NCI-H526 (cell line): ENCODE measurements at regions not wholly inside any gene's neighbourhood (a gene's known extent, or its start where the extent isn't known, plus 50 kb on each side); places are given as distances from the start of the nearest gene placed in this dataset.

ENCODE experiments used
- DNase-seq, 2 experiments: peaks; one replicate each; lab custom pipeline; 2025; lab: John Stamatoyannopoulos, UW

GRCh38 chr1:90200646-90201205, 205.8 kb downstream of the ZNF326 start:
- no peak for DNase-seq

DNA sequence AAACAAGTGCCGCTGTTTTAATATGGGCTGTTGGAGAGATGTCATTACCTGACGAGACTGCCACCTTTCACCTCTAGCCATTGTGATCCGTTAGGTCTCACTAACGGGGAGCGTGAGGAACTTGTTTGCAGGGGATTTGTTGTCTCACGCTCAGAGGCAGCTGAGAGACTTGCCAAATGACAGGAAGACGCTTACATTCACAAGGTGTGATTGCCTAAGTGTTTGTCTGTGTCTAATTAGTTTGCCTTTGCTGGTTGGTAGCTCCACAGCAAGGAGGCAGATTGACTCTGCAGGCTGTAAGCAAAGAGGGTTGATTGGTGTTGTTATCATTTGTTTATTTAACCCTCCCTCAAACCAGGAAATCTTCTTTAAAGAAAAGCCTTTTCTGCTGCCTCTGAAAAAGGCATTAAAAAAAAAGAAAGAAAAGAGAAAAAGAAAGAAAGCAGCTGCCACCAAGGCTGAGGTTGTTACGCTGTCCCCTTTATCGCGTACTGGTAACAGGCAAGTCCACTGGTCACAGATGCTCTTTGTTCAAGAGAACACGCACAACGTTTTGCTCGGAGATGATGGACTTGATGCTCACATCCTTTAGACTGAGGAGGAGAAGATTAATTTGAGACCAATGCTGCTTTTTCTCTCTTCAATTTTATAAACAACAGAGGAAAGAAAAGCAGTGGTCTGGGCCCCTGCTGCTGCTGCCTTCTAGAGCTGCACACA, 203.9 kb downstream of the ZNF326 start:
- DNase-seq: no peak

DNA sequence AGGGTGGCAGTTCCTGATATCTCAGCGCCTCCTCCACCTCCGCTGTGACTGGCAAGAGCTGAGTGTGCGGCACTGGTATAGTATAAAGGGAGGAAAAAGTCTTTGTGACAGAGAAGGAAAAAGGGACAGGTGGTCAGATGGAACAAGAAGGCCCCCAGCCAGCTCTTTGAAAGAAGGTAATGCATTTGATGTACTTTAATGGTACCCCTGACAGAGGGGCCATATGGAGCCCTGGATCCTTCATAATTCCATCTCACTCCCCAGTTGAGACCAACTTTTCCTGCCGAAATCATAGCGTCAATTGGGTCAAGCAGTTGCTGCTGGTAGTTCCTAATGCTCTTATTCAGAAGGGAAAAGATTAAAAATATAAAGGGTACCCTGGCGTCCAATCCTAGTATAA, 198.2 kb downstream of the ZNF326 start:
- no peak for DNase-seq

GRCh38 chr1:90192408-90192807, 197.5 kb downstream of the ZNF326 start:
- peak in 1 of 2 experiments; percentile 25 for DNase-seq

DNA sequence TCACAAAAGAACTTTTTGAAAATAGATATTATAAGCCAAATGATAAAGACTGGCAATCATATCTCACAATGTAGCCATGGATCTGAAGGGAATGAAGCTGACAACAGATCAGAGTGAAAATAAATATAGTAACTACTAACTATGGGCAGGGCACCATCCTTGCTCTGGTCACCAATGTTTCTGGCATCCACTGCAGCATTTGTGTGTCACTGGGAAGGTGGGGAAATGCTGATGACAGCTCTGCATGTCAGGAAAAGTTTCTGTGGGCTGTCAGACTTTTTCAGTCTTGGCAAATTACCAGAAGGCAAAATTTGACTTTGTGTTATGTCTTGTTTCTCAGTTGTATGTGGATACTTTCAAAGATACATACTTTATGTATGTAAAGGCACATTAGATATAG, 195.6 kb downstream of the ZNF326 start:
- DNase-seq: no peak

GRCh38 chr1:90189889-90190288, 195.0 kb downstream of the ZNF326 start:
- DNase-seq: no peak

GRCh38 chr1:90187323-90187585, 192.3 kb downstream of the ZNF326 start:
- no peak for DNase-seq

DNA sequence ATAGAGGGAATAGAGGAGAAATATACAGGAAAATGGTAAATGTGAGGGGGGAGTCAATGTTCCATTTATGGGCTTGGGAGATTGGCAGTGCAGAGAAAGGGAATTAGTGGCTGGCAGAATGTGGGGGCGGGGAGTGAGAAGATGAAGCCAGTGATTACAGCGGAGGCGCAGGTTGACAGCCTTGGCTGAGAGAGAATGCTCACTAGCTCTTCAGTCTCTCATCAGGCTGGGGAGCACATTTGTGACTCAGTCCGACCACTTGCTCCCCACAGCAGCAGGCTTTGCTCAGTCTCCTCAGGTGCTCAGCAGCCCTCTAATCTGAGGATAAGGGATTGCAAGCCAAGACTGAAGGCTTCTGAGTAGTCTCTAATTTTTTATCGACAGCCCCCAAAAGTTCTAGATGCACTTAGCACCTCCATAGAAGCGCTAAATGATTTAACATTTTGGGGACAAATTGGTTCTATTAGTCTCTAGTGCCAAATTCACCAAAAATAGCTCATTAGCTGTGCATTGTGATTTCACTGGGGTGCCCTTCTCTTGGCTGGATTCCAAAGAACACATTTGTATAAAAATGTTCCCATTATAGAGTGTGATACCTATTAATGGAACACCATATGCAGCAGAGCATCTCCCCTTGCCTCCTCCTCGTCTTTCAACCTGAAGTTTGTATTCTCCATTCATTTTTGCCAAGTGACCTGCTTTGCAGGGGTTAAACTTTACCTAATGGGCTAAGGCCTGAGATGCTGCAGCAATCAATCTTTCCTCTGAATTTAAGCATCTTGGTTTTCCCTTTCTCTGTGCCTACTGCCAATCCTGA, 191.8 kb downstream of the ZNF326 start:
- DNase-seq: no peak

GRCh38 chr1:90176530-90176929, 181.6 kb downstream of the ZNF326 start:
- DNase-seq: no peak

- no peak for DNase-seq
These were observed 180.7 kb downstream of the ZNF326 start for GRCh38 chr1:90175490-90176167.

- DNase-seq: no peak
These were observed 179.3 kb downstream of the ZNF326 start for GRCh38 chr1:90174246-90174645.

DNA sequence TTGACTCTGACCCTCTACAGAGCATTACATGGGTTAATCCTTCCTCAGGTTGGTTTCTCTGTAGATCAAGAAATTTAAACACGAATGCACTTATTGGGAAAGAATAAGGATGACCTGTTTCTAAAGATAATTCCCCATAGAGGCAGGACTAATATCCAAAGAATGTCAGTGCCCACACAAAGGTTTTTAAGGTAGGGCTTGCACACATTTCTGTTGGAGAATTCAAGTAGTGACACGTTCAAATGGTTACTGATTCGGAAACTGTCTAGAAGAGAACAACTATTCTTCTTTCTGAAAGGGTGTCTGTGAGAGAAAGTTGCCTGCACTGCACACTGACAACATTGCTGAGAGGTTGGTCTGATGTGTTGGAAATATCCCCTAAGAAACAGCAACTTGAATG, 167.3 kb downstream of the ZNF326 start:
- DNase-seq: no peak

DNA sequence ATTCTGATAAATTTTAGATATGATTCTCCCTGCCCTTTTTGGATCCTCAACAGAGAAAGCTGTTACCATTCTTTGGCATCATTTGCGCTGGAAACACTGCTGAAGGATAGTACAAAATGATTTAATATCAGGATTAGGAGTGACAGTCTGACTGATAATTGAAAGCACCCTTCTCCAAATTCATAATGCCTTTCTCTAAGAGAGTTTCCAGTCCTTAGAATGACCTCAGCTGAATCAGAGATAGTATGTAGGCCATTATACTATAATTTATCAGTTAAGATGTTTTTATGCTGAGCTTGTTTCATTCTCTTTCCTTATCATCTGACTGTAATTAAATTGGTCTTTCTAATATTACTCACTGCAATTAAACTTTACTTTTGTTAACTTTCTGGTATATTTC, 166.7 kb downstream of the ZNF326 start:
- DNase-seq: no peak

GRCh38 chr1:90155721-90156487, 161.0 kb downstream of the ZNF326 start:
- DNase-seq: no peak

DNA sequence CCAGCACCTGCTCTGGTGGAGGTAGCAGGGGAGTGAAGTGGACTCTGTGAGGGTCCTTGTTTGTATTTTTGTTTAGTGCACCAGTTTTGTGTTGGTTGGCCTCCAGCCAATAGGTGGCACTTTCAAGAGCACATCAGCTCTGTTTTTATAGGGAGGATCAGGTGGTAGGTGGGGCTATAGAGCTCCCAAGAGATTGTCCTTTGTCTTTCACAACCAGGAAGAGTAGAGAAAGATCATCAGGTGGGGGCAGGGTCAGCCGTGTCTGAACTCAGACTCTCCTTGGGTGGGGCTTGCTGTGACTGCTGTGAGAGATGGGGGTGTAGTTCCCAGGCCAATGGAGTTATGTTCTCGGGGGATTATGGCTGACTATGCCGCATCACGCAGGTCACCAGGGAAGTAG, 159.8 kb downstream of the ZNF326 start:
- DNase-seq: no peak

- DNase-seq: no peak
These were observed 154.2 kb downstream of the ZNF326 start for GRCh38 chr1:90149101-90149500.

DNA sequence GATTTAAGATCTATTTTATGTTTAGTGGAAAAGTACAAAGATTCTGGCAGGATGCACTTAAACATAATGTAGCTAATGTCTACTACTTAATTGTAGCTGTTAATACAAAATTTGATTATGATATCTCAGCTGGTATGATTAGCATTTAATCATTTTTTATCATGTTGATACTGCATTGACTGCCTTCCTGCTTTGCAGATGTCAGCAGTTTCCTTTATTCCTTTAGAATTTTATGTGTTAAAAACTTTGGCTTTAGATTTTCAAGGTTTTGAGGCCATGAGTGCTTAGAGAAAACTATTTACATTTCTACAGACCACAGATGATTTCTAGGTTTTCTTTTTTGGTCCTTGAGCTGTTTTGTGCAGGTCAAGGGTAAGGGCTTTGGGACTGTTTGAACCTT, 152.2 kb downstream of the ZNF326 start:
- no peak for DNase-seq

DNA sequence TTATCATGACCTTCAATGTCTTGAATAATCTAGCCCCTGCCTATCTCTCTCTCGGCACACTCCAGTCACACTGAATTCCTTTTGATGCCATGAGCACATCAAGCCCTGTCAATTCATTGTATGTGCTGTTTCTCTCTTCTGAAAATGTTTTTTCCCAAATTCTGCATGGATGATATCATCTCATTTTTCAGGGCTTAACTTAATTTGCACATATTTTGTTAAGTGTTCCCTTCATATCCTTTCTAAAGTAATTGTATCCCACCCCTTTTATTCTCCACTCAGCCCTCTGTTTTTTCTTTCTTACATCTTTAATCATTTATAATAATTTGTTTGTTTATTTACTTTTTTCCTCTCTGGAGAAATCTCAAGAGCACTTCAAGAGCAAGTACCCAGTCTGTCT, 149.9 kb downstream of the ZNF326 start:
- DNase-seq: no peak

GRCh38 chr1:90143591-90143990, 148.7 kb downstream of the ZNF326 start:
- no peak for DNase-seq

- no peak for DNase-seq
These were observed 147.8 kb downstream of the ZNF326 start for GRCh38 chr1:90142697-90143096.

GRCh38 chr1:90139837-90140236, 144.9 kb downstream of the ZNF326 start:
- no peak for DNase-seq

DNA sequence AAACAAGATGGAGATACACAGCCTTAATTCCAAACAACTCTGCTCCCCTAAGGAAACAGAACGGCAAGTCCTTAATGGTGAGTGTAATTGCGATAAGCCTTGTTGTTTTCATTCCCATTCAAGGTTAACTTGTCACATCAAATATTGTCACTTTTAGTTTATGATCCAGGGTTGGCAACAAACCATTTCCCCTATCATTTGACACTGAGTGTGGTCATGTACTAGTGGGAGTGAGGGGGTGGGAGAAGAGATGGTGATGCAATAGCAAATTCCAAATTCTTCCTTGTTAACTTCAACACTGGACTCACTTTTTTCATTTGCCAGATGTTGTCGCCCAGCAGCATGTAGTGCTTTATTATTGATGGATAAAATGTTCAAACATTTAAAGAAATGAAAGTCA, 140.4 kb downstream of the ZNF326 start:
- DNase-seq: no peak
